ENCODE measurements at regions not wholly inside any gene's neighbourhood (a gene's known extent, or its start where the extent isn't known, plus 50 kb on each side); places are given as distances from the start of the nearest gene placed in this dataset.

DNA sequence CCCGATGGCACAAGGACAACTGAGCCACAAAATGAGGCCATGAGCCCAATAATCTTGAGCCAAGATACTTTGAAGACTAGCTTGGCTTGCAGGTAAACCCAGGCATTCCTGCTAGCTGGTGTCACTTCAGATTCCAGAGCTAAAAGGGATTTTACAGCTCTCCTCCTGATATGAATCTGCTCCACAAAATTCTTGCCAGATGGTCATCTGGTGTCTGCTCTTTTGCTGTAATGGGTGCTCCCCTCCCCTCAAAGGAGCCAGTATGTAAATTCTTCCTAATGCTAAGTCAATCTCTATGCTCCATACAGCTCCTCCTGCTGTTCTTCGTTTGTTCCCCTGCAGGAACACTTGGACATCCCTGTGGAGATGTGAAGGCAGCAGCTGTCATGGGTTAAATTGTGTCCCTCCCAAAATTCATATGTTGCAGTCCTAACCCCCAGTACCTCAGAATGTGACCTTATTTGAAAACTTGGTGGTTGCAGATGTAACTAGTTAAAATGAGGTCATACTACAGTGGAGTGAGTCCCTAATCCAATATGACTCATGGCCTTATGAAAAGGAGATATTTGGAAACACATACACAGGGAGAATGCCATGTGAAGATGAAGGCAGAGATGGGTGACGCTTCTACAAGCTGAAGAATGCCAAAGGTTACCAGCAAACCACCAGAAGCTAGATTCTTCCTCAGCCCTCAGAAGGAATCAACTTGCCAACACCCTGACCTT is 180.6 kb upstream of the PALMD start:
- Histone ChIP-seq H3K36me3 (no peaks in the 10 kb centered on the region), H3K4me3 (no peak overlapping the region), H3K9me3 (no peaks in the 10 kb centered on the region), H3K27me3 (replicated peaks; ENCODE audit: insufficient read depth) (no peaks in the 10 kb centered on the region), H3K4me1 (replicated peaks) (no peaks in the 10 kb centered on the region), H3K27ac (no peak overlapping the region)
- no peak for DNase-seq (ENCODE audit: low spot score)
- 35% methylated on average over 3 of the region's 3 CpGs for WGBS
- intact Hi-C loops (cut with DNase I) = no loop called here
- TF ChIP-seq, protein P1, sequence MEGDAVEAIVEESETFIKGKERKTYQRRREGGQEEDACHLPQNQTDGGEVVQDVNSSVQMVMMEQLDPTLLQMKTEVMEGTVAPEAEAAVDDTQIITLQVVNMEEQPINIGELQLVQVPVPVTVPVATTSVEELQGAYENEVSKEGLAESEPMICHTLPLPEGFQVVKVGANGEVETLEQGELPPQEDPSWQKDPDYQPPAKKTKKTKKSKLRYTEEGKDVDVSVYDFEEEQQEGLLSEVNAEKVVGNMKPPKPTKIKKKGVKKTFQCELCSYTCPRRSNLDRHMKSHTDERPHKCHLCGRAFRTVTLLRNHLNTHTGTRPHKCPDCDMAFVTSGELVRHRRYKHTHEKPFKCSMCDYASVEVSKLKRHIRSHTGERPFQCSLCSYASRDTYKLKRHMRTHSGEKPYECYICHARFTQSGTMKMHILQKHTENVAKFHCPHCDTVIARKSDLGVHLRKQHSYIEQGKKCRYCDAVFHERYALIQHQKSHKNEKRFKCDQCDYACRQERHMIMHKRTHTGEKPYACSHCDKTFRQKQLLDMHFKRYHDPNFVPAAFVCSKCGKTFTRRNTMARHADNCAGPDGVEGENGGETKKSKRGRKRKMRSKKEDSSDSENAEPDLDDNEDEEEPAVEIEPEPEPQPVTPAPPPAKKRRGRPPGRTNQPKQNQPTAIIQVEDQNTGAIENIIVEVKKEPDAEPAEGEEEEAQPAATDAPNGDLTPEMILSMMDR (IDR thresholded peaks at IDR 0.05) = no peak
- TF ChIP-seq POLR2AphosphoS5 (IDR thresholded peaks at IDR 0.05) (no peak), POLR2A (IDR thresholded peaks at IDR 0.05) (no peak)

GRCh38 chr1:99467645-99468044 is 178.3 kb upstream of the PALMD start:
- Histone ChIP-seq H3K36me3 (no peaks in the 10 kb centered on the region), H3K4me1 (replicated peaks) (no peaks in the 10 kb centered on the region), H3K9me3 (no peaks in the 10 kb centered on the region), H3K27ac (no peak overlapping the region), H3K4me3 (no peak overlapping the region), H3K27me3 (replicated peaks; ENCODE audit: insufficient read depth) (no peaks in the 10 kb centered on the region)
- DNase-seq (ENCODE audit: low spot score) = no peak
- intact Hi-C loops (cut with DNase I) = no loop called here
- TF ChIP-seq POLR2AphosphoS5 (IDR thresholded peaks at IDR 0.05) = no peak
- no peak for TF ChIP-seq POLR2A (IDR thresholded peaks at IDR 0.05)
- TF ChIP-seq, protein P1 (IDR thresholded peaks at IDR 0.05) = no peak
- 89% methylated on average over 4 of the region's 4 CpGs for WGBS

DNA sequence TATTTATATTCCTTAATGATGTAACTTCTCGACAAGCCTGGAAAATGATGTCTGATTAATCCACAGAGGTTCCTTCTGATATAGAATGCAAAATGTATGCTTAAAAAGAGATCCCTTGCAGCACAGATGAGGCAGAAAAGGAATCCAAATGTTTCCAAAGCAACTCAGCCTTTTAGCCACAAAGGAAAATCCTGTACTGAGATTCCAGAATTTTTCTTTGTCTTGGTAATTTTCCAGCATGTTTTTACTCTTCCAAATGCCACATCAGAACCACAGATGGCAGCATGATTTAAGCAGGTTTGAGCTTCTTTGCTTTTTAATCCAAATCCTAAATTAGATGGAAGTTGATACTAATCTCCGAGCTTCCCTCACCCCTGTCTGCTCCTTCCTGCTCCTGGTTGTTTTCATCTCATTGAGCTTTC is 176.4 kb upstream of the PALMD start:
- no peak for TF ChIP-seq POLR2A (IDR thresholded peaks at IDR 0.05)
- no peak for TF ChIP-seq POLR2AphosphoS5 (IDR thresholded peaks at IDR 0.05)
- TF ChIP-seq, protein P1 (IDR thresholded peaks at IDR 0.05) = no peak
- no peak for DNase-seq (ENCODE audit: low spot score)
- Histone ChIP-seq H3K4me3 (no peak overlapping the region), H3K27me3 (replicated peaks; ENCODE audit: insufficient read depth) (no peaks in the 10 kb centered on the region), H3K27ac (no peak overlapping the region), H3K9me3 (no peaks in the 10 kb centered on the region), H3K4me1 (replicated peaks) (no peaks in the 10 kb centered on the region), H3K36me3 (no peaks in the 10 kb centered on the region)
- intact Hi-C loops (cut with DNase I) = no loop called here
- WGBS = 52% methylated on average over 2 of the region's 2 CpGs

- Histone ChIP-seq H3K36me3 (no peaks in the 10 kb centered on the region), H3K27me3 (replicated peaks; ENCODE audit: insufficient read depth) (no peaks in the 10 kb centered on the region), H3K4me3 (no peak overlapping the region), H3K27ac (no peak overlapping the region), H3K4me1 (replicated peaks) (no peaks in the 10 kb centered on the region), H3K9me3 (no peaks in the 10 kb centered on the region)
- intact Hi-C loops (cut with DNase I) = no loop called here
- 89% methylated on average over 4 of the region's 4 CpGs for WGBS
- TF ChIP-seq POLR2AphosphoS5 (IDR thresholded peaks at IDR 0.05) = no peak
- TF ChIP-seq POLR2A (IDR thresholded peaks at IDR 0.05) = no peak
- TF ChIP-seq, protein P1 (IDR thresholded peaks at IDR 0.05) = no peak
- no peak for DNase-seq (ENCODE audit: low spot score)
Measured at GRCh38 chr1:99472893-99473292, 173.0 kb upstream of the PALMD start.

DNA sequence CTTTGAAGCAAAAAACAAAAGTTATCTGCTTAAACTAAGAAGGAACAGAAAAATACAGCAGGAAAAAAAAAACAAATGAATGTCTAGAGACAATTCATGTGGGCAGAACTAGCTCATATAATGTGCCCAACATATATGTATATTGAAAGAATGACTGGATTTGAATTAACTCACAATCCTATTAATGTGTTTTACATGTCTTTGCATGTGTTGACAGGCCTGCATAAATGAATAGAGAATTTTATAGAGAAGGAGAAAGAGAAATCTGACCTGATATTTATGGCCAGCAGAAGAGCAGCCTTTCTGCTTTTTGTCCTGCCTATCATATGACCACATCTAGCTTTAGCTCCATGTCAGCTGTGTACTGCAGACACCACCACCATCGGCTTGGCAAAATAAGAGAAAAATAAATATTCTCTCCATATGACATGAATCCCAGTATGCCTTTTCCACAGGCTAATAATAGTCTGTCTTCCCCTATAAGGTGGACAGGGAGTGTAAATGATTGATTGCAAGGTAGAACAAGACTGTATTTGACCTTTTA is 171.5 kb upstream of the PALMD start:
- H3K9me3 ChIP-seq = no peaks in the 10 kb centered on the region
- WGBS = 28% methylated on average over 1 of the region's 1 CpG
- TF ChIP-seq POLR2A (IDR thresholded peaks at IDR 0.05) (no peak), POLR2AphosphoS5 (IDR thresholded peaks at IDR 0.05) (no peak)
- TF ChIP-seq, protein P1 (IDR thresholded peaks at IDR 0.05) = no peak
- H3K27me3 ChIP-seq (replicated peaks; ENCODE audit: insufficient read depth) = no peaks in the 10 kb centered on the region
- H3K4me1 ChIP-seq (replicated peaks) = no peaks in the 10 kb centered on the region
- DNase-seq (ENCODE audit: low spot score) = no peak
- no peaks in the 10 kb centered on the region for H3K36me3 ChIP-seq
- H3K4me3 ChIP-seq = no peak overlapping the region
- H3K27ac ChIP-seq = no peak overlapping the region
- intact Hi-C loops (cut with DNase I) = no loop called here
